CD4-positive, alpha-beta T cell treated with Interleukin-15 for 4 hours (primary cell): ENCODE measurements at regions not wholly inside any gene's neighbourhood (a gene's known extent, or its start where the extent isn't known, plus 50 kb on each side); places are given as distances from the start of the nearest gene placed in this dataset.

Experiments
- DNase-seq: peaks from one replicate; pipeline ENCODE4 v3.0.0-alpha.2; 2020; ENCODE audit warnings: low spot score

DNA sequence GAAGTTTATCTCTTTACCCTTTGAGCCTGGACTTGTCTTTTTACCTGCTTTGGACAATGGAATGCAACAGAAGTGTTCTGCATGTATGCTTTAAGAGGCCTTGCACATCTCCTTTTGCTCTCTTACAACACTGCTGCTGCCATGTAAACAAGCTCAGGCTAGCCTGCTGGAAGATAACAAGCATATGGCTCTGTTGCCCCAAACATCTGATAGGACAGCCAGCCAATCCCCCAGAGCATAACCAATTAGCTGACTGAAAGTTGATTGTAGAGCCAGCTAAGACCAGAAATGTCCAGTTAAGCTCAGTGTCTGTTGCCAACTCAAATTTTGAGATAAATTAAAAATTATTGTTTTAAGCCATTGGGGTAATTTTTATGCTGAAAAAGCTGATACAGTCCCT, 510.6 kb upstream of the CNKSR2 start:
- no peak for DNase-seq

DNA sequence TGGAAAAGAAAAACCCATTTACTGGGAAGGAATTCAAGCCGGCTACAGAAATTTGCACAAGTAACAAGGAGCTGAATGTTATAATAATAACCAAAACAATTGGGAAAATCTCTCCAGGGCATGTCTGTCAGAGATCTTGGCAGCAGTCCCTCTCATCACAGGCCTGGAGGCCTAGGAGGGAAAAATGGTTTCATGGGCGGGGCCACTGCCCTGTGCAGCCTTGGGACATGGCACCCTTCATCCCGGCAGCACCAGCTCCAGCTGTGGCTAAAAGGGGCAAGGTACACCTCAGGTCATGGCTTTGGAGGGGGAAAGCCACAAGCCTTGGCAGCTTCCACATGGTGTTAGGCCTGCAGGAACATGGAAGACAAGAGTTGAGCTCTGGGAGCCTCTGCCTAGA, 513.1 kb upstream of the CNKSR2 start:
- no peak for DNase-seq

DNA sequence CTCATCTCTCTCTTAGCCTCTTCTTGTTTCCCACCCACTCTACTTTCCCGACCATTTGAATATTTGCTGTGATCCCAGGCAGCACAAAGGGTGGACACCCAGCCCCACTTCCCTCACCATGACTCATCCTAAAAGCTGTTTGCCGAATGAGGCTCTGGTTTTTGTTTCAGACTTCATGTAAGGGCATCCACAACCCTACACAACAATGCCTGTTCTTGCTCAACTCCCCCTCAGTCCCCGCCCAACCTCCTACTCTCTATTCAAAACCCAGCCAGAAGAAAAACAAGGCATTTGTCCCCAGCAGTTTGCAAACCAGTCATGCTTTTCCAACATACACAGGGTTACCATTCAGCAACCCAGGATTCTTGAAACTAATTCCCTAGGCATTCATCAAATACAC, 516.5 kb upstream of the CNKSR2 start:
- DNase-seq, result no peak

DNA sequence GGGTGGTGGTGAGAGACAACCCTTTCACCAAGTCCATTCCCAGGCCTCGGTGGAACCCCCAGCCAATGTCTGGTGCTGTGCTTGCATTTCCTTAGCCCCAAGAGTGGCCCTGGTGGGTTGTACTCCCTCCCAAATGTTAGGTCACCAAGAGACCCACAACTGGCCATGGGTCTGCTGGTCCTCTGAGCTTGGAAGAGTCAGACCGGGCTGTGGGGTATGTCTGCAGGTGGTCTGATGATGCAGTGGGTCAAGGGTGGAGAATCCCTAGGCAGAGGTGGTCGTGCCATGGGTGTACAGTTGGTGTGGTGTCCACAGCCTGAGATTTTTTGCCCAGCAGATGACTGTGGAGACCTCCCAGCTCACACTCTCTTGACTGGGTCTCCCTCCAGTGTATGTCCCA, 535.7 kb upstream of the CNKSR2 start:
- DNase-seq, result no peak

DNA sequence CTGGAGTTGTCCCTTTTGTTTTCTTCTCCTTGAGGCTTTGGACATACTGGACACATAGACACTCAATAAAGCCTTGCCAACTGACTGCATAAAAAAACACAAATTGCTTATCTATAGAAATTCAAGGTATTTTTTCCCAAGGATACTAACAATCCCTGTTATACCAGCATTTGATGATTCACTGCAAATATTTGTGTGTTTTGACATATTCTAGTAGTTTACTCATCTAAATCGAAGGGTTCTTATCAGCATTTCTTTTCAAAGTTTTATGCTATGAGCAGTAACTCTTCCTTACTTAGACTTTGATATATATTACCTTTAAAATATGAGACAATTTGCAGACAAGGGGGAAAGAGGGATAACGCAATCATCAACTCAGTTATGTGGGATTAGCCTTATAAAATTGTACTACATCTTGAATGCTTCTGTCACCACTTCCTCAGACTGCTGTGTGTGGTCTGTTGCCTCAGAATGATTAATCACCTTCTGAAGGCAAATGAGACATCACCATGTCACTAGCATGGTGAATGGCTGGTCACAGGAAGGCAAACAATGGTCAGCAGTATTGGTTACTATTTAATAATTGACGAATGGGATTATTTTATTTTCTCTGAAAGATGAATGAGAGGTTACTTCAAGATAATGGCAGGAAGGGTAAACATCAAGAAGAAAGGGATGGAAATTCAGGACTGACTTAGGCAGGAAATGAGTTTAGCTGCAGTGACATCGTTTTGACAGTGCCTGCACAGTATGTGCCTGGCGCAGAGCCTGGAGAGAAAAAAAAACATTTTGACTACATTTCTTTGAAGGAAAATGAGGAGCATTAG, 544.3 kb upstream of the CNKSR2 start:
- no peak for DNase-seq

DNA sequence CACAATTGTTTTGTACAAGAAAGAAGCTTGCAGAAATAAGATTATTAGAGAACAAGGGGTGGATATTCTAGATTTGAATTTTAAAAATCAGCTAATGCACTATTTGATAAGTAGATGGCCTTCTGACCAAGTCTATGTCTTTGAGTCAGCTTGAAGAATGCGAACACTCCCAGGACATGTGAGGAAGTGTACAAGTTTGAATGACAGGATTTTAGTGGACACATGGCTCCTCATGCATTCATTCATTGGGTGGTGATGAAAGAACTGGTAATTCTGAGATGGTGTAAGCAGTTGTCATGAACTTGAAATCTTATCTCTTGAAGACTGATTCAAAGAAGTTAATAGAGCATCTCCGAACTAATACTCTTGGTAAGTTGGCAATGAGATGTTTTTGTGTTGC, 548.2 kb upstream of the CNKSR2 start:
- DNase-seq, result no peak

DNA sequence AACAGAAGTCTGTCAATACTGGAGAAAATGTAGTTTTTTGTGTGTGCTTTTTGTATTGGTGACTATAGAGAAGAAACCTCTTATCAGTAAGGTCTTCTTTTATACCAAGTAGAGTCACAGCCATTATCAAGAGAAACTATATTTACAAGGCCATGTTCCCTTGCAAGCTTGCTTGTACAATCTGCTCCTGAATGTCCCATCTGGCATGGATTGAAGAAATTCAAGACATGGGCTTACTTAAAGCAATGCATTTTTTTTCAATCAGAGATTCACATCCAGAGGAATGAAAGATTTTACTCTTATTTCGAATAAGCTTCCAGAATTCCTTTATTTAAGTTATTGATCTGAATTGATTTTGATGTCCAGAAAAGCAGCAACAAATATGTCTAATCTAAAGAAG, 537.3 kb upstream of the RPS6KA3 start:
- DNase-seq, result no peak

DNA sequence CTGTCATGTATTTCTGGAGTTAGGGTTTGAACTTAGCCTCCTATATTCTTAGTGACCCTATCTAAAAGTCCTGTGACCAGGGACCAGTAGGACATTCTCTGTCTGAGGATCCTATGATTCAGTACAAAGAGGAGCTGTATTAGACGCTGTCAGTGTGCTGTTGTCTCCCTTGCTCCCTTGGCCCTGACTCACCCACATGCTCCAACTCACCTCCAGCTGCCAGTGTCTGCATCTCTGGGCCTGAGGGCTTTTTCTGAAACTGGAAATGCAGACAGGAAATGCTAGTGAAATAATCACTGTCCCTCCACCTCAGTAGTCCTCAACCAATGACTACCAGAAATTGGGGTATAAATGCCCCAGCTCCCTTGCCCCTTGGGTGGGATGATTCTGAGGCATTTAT, 535.3 kb upstream of the RPS6KA3 start:
- no peak for DNase-seq

DNA sequence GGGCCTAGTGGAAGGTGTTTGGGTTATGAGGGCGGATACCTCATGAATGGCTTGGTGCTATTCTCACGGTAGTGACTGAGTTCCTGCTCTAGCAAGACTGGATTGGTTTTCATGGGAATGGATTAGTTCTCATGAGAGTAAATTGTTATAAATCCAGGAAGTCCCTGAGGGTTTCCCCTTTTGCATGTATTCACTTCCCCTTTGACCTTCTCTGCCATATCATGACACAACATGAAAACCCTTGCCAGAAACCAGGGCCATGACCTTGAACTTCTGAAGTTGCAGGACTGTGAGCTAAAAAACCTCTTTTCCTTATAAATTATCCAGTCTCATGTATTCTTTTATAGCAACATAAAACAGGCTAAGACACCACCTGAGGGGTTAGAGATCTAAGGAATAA, 529.7 kb upstream of the RPS6KA3 start:
- no peak for DNase-seq

DNA sequence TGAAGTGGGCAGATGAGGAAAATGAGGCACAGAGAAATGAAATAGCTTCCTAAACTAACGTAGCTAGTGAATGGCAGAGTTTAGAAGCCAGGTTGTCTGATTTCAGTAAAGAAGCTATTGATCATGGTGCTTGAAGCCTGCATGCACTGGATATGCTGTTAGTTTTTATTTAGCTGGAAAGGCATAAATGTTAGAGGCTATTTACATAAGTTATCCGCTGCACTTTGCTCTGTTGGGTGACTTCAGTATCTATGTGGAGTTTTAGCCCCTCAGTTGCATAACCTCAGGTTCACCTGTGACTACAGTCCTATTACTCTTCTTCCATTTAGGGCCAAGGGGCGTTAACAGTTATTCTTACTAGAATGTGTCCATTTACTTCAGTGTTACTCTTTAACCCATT, 522.4 kb upstream of the RPS6KA3 start:
- no peak for DNase-seq

DNA sequence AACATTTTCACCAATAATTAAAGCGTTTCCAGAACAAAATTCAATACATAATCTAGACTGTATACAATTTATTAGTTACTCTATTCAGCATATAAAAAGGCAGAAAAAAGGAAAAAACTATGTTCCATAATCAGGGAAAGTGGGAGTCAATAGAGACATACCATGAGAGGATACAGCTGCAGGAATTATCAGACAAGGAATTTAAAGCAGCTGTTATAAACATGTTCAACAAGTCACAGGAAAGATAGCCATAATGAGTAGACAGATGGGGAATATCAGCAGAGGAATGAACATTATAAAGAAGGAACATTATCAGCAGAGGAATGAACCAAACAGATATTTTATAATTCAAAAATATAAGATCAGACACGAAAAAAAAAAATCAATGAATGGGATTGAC, 500.6 kb upstream of the RPS6KA3 start:
- no peak for DNase-seq

DNA sequence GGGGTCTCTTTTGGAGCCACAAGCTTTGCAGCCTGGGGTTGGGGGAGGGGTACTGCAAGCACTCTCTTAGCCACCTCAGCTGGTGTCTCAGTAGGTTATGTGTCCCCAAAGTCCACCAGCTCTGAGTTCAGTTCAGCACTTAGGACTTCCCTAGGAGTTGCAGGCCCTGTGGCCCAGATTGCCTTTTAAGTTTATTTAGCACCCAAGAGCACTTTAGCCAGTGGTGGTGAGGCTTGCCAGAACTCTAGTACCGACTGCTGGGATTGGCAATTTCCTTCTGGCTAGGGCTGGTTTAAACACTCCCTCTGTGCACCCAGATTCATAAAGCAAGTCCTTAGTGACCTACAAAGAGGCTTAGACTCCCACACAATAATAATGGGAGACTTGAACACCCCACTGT, 489.9 kb upstream of the RPS6KA3 start:
- DNase-seq, result no peak

DNA sequence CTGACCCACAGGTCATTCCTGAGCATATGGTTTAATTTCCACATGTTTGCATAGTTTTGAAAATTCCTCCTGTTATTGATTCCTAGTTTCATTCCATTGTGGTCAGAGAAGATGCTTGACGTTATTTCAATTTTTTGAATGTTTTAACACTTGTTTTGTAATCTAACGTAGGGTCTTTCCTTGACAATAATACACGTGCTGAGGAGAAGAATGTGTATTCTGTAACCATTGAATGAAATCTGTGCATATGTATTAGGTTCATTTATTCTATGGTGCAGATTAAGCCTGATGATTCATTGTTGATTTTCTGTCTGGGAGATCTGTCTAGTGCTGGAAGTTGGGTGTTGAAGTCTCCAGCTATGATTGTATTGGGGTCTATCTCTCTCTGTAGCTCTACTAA, 486.4 kb upstream of the RPS6KA3 start:
- no peak for DNase-seq

DNA sequence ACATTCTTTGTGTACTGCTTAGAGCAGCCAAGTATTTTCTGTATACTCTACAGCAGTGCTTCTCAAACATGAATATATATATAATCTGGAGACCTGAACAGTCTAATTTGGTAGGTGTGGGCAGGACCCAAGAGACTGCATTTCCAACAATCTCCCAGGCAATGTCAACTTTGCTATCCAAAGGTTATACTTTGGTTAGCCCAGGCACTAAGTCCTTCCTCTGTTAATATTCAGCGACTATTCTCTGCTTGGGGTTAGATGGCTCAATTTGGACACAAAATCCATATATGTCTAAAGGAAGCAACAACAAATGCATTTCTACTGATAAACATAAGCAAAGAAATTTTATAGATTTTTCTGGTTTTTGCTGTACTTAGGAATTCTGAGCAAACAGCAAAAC, 480.0 kb upstream of the RPS6KA3 start:
- no peak for DNase-seq

DNA sequence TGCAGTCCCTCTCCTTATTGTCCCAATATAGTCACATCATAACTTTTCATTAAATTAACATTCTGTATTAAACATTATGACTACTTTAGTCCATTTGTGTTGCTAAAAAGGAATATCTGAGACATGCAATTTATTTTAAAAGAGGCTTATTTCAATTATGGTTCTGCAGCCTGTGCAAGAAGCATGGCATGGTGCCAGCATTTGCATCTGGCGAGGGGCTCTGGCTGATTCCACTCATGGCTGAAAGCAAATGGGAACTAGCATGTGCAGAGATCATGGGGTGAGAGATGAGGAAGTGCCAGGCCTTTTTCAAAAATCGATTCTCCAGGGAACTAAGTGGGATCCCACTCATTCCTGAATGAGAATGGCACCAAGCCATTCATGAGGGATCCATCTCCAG, 476.3 kb upstream of the RPS6KA3 start:
- DNase-seq, result no peak

DNA sequence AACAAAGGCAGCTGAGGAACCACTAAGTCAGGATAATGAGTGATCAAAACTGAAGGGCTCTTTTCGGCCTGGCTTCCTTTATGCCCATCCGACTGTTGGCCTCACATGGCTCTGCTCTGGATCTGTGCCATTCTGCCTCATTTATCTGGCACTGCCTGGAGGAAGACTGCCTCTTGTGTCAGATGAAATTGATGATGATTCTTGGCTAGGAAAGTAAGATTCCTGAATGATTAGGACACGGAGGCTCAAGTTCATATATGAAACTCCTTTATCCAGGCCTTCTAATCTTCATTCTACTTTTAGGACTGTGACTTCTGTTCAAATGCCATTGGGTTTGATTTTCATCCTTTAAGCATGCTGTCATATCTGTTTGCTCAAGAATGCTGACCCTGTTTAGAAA, 475.4 kb upstream of the RPS6KA3 start:
- DNase-seq, result no peak

DNA sequence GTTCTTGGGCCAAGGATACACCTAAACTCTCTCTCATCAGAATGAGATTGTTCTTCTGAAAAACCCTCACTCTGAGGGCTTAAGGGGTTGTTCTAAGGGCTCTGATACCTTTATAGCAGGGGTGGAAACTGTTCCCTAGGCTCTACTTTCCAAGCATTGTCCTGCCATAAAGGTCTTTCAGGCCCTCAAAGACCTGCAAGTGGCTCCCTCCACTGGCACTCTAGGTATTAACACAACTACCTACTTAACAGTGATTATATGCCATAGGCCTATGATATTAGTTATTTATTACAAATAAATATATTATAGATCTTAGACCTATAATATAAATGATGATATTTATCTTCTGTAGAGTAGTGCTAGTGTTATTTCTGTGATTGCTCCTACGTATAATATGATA, 473.7 kb upstream of the RPS6KA3 start:
- DNase-seq, result no peak

DNA sequence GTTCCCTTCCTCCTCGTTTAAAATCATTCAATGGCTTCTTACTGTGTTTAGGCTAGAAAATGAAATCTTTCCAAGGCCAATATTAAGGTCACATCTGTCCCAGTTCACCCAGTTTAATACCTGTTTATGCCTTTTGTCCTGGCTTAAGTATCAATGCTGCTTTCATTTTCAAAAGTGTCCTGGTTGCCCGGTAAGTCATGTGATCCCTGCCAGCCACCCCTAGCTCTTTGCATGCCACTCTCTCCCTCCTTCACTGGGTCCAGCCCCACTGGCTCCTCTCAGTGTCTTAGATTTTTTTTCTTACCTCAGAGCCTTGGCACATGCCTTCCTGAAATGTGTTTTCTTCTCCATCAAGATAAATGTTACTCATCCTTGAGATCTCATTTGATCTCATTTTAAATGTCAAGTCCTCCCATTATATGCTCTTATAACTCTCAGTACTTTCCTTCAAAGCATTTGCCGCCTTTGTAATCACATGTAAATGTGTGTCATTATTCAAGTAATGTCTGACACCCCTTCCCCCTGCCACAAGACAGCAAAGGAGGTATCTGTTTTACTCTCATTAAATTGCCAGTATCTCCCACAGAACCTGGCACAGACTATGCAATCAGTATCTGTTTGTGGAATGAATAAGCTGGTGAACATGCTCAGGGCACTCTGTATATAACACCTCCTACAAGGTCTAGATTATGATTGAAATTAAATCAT, 472.5 kb upstream of the RPS6KA3 start:
- DNase-seq, result no peak

DNA sequence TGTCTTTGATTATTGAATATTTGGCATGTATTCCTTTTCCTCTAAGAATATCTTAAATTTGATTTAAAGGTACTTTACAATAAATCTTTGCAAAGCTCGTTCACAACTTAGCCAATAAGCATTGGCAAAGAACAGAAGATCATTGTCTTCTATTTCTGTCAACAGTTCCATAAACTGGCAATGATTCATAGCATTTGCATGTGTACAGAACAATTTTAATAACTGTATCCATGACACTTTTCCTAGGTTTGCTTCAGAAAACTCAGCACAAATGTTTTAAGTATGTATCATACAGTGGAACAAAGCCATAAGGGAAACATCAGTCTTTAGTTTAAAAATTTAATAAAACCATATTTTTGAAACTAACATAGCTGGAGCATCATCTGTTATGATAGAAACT, 462.7 kb upstream of the RPS6KA3 start:
- DNase-seq, result no peak

DNA sequence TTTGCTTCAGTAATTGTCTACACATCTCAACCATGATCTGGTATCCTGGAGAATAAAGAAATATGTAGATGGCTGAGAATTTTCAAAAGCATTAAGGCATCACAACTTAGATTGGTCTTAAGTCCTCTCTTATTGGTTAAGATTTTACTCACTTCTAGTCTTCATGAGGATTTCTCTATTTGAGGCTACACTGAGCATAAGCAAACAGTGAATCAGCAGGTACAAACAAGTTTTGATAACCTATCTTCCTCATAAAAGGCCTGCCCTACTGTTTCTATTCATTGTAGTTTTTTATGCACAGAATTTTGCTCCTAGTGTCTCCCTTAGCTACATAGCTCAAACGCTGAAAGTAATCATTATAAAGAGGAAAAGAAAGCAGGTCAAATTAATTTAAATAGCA, 460.7 kb upstream of the RPS6KA3 start:
- DNase-seq, result no peak

DNA sequence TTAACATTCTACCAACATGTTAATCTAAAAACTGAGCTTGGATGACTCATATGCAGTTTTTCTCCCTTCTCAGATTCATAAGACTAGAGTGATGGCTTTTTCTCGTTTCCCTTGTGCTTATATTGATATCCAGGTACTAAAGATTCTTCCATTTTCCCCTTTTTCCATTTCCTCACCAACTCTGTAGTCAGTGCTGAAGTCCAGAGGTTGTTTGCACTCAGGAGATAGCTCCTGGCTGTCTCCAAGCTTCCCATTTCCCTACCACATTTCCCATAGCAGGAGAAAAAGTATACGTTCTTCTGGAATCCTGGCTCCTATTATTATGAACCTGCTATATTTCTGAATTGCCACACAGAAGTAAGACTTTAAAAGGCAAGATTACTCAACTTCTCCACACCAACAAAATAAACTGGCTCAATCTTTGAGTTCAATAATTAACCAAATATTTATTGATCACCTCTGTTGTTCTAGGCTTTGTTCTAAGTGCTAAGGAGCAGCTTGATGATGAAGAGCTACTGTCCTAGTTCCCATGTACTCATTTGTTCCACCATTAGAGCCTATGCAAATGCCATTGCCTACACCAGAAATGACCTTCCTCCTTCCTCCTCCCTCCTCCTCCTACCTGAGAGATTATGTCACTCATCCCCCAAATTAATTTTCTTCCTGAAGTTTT, 454.4 kb upstream of the RPS6KA3 start:
- no peak for DNase-seq

DNA sequence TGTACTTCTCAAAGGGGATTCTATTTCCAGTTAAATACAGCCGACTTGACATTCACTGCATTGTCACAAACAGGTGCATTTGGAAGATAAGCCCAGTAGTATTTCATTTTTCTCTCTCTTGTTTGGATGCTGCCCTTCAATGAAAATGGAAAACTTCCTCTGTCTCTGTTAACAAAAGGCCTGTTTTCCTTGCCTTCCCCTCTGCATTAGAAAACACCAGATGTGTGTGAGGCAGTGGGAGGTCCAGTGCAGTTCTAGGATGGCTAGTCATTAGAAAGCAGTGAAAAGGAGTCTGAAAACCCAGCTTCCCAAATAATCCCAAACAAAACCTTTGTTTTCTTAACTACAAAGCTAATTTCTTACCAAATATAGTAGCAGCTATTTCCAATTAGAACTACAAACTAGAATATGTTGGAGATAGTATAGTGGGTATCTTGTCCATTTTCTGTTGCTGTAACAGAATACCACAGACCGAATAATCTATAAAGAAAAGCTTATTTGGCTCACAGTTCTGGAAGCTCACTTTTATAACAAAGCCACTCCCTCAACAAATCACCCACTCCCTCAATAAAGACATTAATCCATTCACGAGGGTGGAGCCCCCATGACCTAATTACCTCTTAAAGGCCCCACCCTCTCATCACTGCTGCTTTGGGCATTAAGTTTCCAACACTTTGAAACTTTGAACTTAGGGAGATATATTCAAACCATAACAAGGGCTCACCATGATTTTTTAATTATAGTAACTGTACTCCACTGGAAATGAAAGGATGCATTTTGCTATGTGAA, 452.1 kb upstream of the RPS6KA3 start:
- no peak for DNase-seq

DNA sequence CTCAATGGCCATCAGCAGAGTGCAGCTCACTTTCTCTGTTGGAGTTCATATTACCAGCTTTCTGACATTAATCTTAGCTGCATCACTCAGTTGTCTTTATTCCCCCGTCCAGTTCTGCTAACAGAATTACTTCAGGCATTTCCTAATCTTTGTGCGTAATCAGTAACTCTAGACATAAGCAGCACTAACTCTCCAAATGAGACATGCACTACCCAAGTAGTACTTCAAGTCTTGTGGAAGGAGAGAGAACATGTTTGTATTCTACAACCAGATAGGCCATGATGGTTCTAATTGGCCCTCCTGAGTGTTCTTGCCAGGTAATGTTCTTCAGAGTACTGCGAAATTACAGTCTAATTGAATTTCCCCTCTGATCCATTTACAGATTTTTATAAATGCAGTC, 448.5 kb upstream of the RPS6KA3 start:
- no peak for DNase-seq
